ENCODE measurements at regions not wholly inside any gene's neighbourhood (a gene's known extent, or its start where the extent isn't known, plus 50 kb on each side); places are given as distances from the start of the nearest gene placed in this dataset.

DNA sequence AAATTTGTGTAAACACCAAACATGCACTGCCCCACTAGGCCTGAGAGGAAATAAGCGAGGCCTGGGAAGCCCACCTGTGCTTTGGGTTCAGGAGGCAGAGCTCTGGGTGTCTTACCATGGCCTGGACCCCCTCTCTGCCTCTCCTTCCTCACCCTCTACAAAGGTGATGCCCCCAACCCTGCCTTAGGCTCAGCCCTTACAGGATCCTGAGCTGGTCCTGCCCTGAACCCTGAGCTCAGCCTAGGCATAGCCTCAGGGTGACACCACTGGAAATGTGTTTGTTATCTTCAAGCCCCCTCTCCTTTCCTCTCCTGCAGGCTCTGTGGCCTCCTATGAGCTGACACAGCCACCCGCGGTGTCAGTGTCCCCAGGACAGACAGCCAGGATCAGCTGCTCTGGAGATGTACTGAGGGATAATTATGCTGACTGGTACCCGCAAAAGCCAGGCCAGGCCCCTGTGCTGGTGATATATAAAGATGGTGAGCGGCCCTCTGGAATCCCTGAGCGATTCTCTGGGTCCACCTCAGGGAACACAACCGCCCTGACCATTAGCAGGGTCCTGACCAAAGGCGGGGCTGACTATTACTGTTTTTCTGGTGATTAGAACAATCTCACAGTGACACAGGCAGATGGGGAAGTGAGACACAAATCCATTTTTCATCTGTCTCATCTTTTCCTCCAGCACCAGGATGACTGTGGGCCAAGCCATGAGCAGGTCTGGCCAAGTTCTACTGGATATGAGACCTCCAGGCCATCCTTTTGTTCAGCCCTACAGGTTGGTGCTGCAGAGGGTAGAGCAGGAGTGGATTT lies 117.8 kb downstream of the GGTLC2 start:
- H3K9me3 Mint-ChIP-seq (ENCODE audit: unreplicated experiment), result no peaks in the 10 kb centered on the region
- H3K27me3 Mint-ChIP-seq (ENCODE audit: insufficient read depth, unreplicated experiment), result no peaks in the 10 kb centered on the region
- ChIA-PET POLR2A (no interaction called here), CTCF (interaction anchor here (1.0 kb wide), 2 partner anchors 8 to 17 kb away, joined by 3 to 4 read pairs; no protein-coding TSS in a partner anchor)
- no TSS peak for BruUV-seq (replicated peaks)
- H3K36me3 ChIP-seq (ENCODE audit: control insufficient read depth, insufficient read depth, low read length), result no peaks in the 10 kb centered on the region
- H3K4me3 Mint-ChIP-seq (ENCODE audit: unreplicated experiment), result no peak overlapping the region
- H3K4me1 Mint-ChIP-seq (ENCODE audit: low read depth, unreplicated experiment), result no peaks in the 10 kb centered on the region
- H3K27ac Mint-ChIP-seq (ENCODE audit: unreplicated experiment), result no peak overlapping the region
- intact Hi-C loops (cut with micrococcal nuclease; ENCODE audit: unreplicated experiment), result no loop called here
- no peaks in the 10 kb centered on the region for H3K36me3 Mint-ChIP-seq (ENCODE audit: insufficient read depth, unreplicated experiment)
- TF ChIP-seq, protein P1, sequence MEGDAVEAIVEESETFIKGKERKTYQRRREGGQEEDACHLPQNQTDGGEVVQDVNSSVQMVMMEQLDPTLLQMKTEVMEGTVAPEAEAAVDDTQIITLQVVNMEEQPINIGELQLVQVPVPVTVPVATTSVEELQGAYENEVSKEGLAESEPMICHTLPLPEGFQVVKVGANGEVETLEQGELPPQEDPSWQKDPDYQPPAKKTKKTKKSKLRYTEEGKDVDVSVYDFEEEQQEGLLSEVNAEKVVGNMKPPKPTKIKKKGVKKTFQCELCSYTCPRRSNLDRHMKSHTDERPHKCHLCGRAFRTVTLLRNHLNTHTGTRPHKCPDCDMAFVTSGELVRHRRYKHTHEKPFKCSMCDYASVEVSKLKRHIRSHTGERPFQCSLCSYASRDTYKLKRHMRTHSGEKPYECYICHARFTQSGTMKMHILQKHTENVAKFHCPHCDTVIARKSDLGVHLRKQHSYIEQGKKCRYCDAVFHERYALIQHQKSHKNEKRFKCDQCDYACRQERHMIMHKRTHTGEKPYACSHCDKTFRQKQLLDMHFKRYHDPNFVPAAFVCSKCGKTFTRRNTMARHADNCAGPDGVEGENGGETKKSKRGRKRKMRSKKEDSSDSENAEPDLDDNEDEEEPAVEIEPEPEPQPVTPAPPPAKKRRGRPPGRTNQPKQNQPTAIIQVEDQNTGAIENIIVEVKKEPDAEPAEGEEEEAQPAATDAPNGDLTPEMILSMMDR (IDR thresholded peaks at IDR 0.05; ENCODE audit: insufficient read depth in 1 of 2, low read depth in 1 of 2, low read length in 1 of 2, severe bottlenecking in 1 of 2, unreplicated experiment in 1 of 2), result no peak
- no peaks in the 10 kb centered on the region for H3K4me1 ChIP-seq
- H3K4me3 ChIP-seq (ENCODE audit: low read depth, low read length), result no peak overlapping the region
- H3K27me3 ChIP-seq (replicated peaks; ENCODE audit: control insufficient read depth, insufficient read depth, low read length), result no peaks in the 10 kb centered on the region
- no peak for DNase-seq
- no peaks in the 10 kb centered on the region for H3K9me3 ChIP-seq

DNA sequence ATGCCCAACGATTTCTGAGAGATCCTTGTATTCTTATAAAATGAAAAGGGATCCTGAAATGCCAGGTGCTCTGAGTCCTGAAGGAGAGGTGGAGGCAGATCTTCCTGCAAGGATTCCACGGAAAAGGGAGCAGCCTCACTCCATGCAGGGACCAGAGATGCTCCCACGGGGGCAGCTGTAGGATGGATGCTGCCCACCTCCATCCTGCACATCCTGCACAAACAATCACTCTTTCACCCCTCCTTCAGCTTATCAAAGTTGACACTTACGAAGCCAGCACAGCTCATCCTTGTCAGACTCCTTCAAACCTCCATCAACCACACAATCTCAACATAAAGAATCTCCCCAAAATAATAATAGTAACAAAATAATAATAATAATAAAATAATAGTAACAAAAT lies 119.1 kb downstream of the GGTLC2 start:
- TF ChIP-seq, protein P1 (IDR thresholded peaks at IDR 0.05; ENCODE audit: insufficient read depth in 1 of 2, low read depth in 1 of 2, low read length in 1 of 2, severe bottlenecking in 1 of 2, unreplicated experiment in 1 of 2), result no peak
- BruUV-seq (replicated peaks), result no TSS peak
- H3K27ac Mint-ChIP-seq (ENCODE audit: unreplicated experiment), result no peak overlapping the region
- intact Hi-C loops (cut with micrococcal nuclease; ENCODE audit: unreplicated experiment), result no loop called here
- Histone ChIP-seq H3K9me3 (no peaks in the 10 kb centered on the region), H3K27me3 (replicated peaks; ENCODE audit: control insufficient read depth, insufficient read depth, low read length) (no peaks in the 10 kb centered on the region), H3K36me3 (ENCODE audit: control insufficient read depth, insufficient read depth, low read length) (no peaks in the 10 kb centered on the region), H3K4me3 (ENCODE audit: low read depth, low read length) (no peak overlapping the region), H3K4me1 (no peaks in the 10 kb centered on the region)
- no peaks in the 10 kb centered on the region for H3K4me1 Mint-ChIP-seq (ENCODE audit: low read depth, unreplicated experiment)
- ChIA-PET CTCF (interaction anchor here (0.8 kb wide), 1 partner anchor 92 kb away, joined by 4 read pairs; no protein-coding TSS in a partner anchor), POLR2A (no interaction called here)
- no peaks in the 10 kb centered on the region for H3K36me3 Mint-ChIP-seq (ENCODE audit: insufficient read depth, unreplicated experiment)
- H3K4me3 Mint-ChIP-seq (ENCODE audit: unreplicated experiment), result no peak overlapping the region
- no peaks in the 10 kb centered on the region for H3K9me3 Mint-ChIP-seq (ENCODE audit: unreplicated experiment)
- H3K27me3 Mint-ChIP-seq (ENCODE audit: insufficient read depth, unreplicated experiment), result no peaks in the 10 kb centered on the region
- DNase-seq, result no peak

DNA sequence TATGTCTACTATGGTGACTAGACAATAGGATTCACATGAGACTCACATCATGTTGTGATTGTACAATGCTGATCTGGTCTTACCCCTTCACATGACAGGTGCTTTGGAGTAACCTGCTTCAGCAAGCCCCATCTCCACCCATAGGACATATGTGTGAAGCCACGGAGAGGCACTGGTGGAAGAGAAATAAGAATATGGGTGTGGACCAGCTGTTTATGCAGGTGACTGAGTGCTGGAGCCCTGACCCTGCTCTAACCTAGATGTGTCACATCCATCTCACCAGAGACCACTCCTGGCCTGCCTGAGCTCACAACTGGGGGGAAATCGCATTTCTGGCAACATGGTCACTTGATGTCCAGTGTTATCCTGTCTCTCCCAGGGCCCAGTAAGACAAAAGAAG lies 119.7 kb downstream of the GGTLC2 start:
- Mint-ChIP-seq H3K9me3 (ENCODE audit: unreplicated experiment) (no peaks in the 10 kb centered on the region), H3K4me3 (ENCODE audit: unreplicated experiment) (no peak overlapping the region), H3K36me3 (ENCODE audit: insufficient read depth, unreplicated experiment) (no peaks in the 10 kb centered on the region), H3K27me3 (ENCODE audit: insufficient read depth, unreplicated experiment) (peaks cover 3% of the 10 kb centered on the region), H3K27ac (ENCODE audit: unreplicated experiment) (no peak overlapping the region), H3K4me1 (ENCODE audit: low read depth, unreplicated experiment) (no peaks in the 10 kb centered on the region)
- Histone ChIP-seq H3K4me1 (no peaks in the 10 kb centered on the region), H3K9me3 (no peaks in the 10 kb centered on the region), H3K4me3 (ENCODE audit: low read depth, low read length) (no peak overlapping the region), H3K36me3 (ENCODE audit: control insufficient read depth, insufficient read depth, low read length) (no peaks in the 10 kb centered on the region), H3K27me3 (replicated peaks; ENCODE audit: control insufficient read depth, insufficient read depth, low read length) (no peaks in the 10 kb centered on the region)
- intact Hi-C loops (cut with micrococcal nuclease; ENCODE audit: unreplicated experiment), result no loop called here
- ChIA-PET CTCF (no interaction called here), POLR2A (no interaction called here)
- no TSS peak for BruUV-seq (replicated peaks)
- TF ChIP-seq, protein P1 (IDR thresholded peaks at IDR 0.05; ENCODE audit: insufficient read depth in 1 of 2, low read depth in 1 of 2, low read length in 1 of 2, severe bottlenecking in 1 of 2, unreplicated experiment in 1 of 2), result no peak
- no peak for DNase-seq

All from Caco-2 (cell line).